ENCODE measurements at regions not wholly inside any gene's neighbourhood (a gene's known extent, or its start where the extent isn't known, plus 50 kb on each side); places are given as distances from the start of the nearest gene placed in this dataset.

DNA sequence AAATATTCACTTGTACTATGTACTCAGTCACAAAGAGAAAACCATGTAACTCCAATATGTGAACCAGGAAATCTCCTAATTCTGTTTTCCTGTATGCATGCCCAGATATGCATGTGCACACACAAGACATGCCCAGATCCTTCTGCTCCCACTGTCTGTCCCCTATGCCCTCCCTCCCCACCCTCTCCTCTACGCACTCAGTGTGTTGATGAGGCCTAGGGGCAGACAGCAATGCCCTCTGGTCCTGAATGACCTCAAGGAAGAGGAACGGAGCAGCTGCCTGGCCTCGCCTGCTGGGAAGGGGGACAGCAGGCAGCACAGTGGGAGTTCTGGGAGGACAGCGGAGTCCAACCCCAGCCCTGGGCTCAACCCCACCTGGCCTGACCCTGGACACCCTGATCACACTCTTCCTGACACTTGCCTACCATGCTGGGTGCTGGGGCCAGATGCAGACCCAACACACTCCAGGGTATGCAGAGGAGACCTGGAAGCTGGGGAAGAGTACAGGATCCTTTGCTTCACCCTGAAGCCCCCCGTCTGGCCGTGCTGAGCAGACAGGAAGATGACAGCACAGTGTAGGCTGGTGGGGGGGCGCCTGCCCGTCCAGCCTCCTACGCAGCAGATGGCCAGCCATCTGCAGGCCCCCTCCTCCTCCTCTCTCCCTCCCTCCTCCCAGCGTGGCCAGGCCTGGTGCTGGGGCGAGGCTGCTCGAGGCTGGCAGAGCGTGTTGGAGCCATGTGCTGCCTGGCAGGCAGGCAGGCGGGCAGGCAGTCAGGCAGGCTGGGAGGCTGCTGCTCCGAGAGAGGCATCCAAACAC is 106.6 kb upstream of the NCOR2 start:
- TF ChIP-seq, protein P1, sequence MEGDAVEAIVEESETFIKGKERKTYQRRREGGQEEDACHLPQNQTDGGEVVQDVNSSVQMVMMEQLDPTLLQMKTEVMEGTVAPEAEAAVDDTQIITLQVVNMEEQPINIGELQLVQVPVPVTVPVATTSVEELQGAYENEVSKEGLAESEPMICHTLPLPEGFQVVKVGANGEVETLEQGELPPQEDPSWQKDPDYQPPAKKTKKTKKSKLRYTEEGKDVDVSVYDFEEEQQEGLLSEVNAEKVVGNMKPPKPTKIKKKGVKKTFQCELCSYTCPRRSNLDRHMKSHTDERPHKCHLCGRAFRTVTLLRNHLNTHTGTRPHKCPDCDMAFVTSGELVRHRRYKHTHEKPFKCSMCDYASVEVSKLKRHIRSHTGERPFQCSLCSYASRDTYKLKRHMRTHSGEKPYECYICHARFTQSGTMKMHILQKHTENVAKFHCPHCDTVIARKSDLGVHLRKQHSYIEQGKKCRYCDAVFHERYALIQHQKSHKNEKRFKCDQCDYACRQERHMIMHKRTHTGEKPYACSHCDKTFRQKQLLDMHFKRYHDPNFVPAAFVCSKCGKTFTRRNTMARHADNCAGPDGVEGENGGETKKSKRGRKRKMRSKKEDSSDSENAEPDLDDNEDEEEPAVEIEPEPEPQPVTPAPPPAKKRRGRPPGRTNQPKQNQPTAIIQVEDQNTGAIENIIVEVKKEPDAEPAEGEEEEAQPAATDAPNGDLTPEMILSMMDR (IDR thresholded peaks at IDR 0.05): no peak
- no peak for TF ChIP-seq POLR2A (IDR thresholded peaks at IDR 0.05)
